ENCODE measurements at regions not wholly inside any gene's neighbourhood (a gene's known extent, or its start where the extent isn't known, plus 50 kb on each side); places are given as distances from the start of the nearest gene placed in this dataset.
"Not testable (repeated sequence)": the region's sequence is repeated elsewhere in the genome, so short reads cannot be mapped to it uniquely, and the experiment has no call there.

DNA sequence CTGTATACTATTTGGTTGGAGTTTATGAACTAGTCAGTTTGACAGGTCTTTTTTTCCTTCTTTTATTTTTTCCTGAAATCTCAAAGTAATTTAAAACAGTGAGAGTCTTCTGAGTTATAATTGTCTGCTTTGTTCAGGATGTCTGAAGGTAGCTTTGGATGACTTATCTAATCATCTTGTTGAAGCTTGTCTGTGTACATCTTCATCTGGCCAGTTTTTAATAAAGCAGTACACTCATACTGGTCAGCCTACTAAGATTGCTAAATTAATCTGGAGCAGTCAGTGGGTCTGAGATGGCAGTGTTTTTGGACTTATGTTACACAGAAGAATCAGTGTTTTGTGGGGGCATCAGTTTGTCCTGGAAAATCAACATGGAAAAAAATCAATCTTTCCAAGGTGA lies 482.4 kb downstream of the CDH10 start:
- intact Hi-C loops (cut with DNase I) = no loop called here
- DNase-seq (no peak), ATAC-seq (no peak)
- H3K4me3 ChIP-seq = no peak overlapping the region
- H3K4me1 ChIP-seq = no peaks in the 10 kb centered on the region
- H3K9me3 ChIP-seq = no peaks in the 10 kb centered on the region
- TF ChIP-seq, protein P1, sequence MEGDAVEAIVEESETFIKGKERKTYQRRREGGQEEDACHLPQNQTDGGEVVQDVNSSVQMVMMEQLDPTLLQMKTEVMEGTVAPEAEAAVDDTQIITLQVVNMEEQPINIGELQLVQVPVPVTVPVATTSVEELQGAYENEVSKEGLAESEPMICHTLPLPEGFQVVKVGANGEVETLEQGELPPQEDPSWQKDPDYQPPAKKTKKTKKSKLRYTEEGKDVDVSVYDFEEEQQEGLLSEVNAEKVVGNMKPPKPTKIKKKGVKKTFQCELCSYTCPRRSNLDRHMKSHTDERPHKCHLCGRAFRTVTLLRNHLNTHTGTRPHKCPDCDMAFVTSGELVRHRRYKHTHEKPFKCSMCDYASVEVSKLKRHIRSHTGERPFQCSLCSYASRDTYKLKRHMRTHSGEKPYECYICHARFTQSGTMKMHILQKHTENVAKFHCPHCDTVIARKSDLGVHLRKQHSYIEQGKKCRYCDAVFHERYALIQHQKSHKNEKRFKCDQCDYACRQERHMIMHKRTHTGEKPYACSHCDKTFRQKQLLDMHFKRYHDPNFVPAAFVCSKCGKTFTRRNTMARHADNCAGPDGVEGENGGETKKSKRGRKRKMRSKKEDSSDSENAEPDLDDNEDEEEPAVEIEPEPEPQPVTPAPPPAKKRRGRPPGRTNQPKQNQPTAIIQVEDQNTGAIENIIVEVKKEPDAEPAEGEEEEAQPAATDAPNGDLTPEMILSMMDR (IDR thresholded peaks at IDR 0.05) = no peak
- H3K27me3 ChIP-seq (ENCODE audit: insufficient read depth in 3 of 3, low read length in 2 of 3) = no peaks in the 10 kb centered on the region
- H3K27ac ChIP-seq = no peak overlapping the region
- H3K36me3 ChIP-seq (ENCODE audit: insufficient read depth in 1 of 2, low read depth in 1 of 2) = no peaks in the 10 kb centered on the region

DNA sequence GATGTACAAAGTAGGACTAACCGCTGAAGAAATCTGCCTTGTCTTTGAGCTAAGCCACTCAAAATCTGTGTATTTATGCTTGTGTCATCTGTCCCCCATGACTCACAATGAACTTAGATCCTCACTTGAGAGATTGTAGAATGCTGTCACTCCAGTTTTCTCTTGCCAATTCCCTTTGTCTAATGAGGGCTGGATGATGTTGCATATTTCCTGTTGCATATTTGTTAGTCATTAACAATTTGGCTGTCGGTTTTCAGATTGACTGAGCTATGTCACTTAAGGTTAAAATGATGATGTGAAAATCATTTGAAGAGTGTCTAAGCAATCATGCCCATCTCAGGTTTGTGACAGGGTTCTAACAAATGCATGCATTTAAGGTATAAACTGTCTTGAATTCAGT lies 481.7 kb downstream of the CDH10 start:
- intact Hi-C loops (cut with DNase I) = no loop called here
- WGBS, 3 donors = 71 to 75% (median 74%) methylated on average over 2 of the region's 2 CpGs

DNA sequence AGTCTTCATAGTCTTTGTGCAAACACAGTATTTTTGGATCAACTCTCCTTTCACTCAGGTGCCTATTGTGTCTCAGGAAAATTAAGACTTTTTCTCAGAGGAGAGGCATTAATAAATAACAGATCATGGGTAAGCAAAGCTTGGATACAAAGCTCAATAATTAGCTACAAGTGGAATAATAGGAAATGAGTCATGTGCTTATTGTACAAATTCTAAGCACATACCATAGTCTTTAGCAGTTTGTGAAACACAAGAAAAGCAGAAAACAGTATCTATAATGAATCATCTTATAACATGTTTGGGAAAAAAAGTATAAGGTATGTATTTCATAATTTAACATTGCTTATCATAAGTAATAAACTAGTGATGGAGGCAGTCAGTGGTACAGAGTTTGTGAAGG lies 477.0 kb downstream of the CDH10 start:
- no peaks in the 10 kb centered on the region for H3K4me1 ChIP-seq
- no peak overlapping the region for H3K4me3 ChIP-seq
- DNase-seq (no peak), ATAC-seq (no peak)
- no peaks in the 10 kb centered on the region for H3K27me3 ChIP-seq (ENCODE audit: insufficient read depth in 3 of 3, low read length in 2 of 3)
- no peaks in the 10 kb centered on the region for H3K36me3 ChIP-seq (ENCODE audit: insufficient read depth in 1 of 2, low read depth in 1 of 2)
- TF ChIP-seq, protein P1 (IDR thresholded peaks at IDR 0.05) = no peak
- H3K27ac ChIP-seq = no peak overlapping the region
- intact Hi-C loops (cut with DNase I) = no loop called here
- no peaks in the 10 kb centered on the region for H3K9me3 ChIP-seq

More for the DNA sequence above, 481.7 kb downstream of the CDH10 start:
- H3K36me3 ChIP-seq (ENCODE audit: insufficient read depth in 1 of 2, low read depth in 1 of 2) = no peaks in the 10 kb centered on the region
- H3K27me3 ChIP-seq (ENCODE audit: insufficient read depth in 3 of 3, low read length in 2 of 3) = no peaks in the 10 kb centered on the region
- no peaks in the 10 kb centered on the region for H3K9me3 ChIP-seq
- TF ChIP-seq, protein P1 (IDR thresholded peaks at IDR 0.05) = no peak
- no peak overlapping the region for H3K4me3 ChIP-seq
- H3K4me1 ChIP-seq = no peaks in the 10 kb centered on the region
- ATAC-seq = no peak
- H3K27ac ChIP-seq = no peak overlapping the region
- no peak for DNase-seq

DNA sequence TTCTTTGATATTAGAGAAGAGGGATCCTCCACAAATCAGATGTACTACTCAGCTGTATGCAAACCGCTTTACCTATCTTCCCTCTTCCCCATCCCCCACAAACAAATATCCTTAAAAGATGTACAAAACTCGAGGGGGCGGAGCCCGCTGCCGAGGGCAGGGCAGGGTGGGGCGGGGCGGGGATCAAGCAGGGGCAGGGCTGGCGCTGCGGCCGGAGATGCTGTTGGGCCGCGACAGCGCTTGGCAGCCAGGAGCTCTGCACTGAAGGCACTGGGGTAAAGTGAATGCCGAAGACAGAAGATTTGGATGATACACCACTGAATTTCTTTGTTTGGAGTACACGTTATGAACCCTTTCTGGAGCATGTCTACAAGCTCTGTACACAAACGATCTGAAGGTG lies 474.8 kb downstream of the CDH10 start:
- intact Hi-C loops (cut with DNase I) = no loop called here

DNA sequence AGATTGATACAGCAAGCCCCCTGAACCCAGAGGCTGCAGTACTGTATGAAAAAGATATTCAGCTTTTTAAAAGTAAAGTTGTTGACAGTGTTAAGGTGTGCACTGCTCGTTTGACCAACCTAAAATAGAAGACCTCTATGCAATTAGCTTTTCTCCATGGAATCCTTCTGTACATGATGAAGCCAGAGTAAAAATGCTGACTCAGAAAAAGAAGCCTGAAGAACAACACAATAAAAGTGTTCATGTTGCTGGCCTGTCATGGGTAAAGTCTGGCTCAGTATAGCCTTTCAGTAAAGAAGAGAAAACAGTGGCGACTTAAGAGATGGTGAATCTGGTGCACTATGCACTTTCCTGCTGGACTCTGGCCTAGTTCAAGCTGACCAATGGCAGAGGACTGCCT lies 473.8 kb downstream of the CDH10 start:
- H3K4me3 ChIP-seq; ATAC-seq; H3K27me3 ChIP-seq (ENCODE audit: insufficient read depth in 3 of 3, low read length in 2 of 3); intact Hi-C loops (cut with DNase I); H3K36me3 ChIP-seq (ENCODE audit: insufficient read depth in 1 of 2, low read depth in 1 of 2); H3K4me1 ChIP-seq; H3K9me3 ChIP-seq; H3K27ac ChIP-seq; DNase-seq: not testable (repeated sequence)
- WGBS, 3 donors = 74 to 80% (median 74%) methylated on average over 2 of the region's 2 CpGs

More for the DNA sequence above, 474.8 kb downstream of the CDH10 start:
- no peak overlapping the region for H3K4me3 ChIP-seq
- no peaks in the 10 kb centered on the region for H3K27me3 ChIP-seq (ENCODE audit: insufficient read depth in 3 of 3, low read length in 2 of 3)
- no peak for DNase-seq
- TF ChIP-seq, protein P1 (IDR thresholded peaks at IDR 0.05) = no peak
- H3K36me3 ChIP-seq (ENCODE audit: insufficient read depth in 1 of 2, low read depth in 1 of 2) = no peaks in the 10 kb centered on the region
- 92 to 94% (median 94%) methylated on average over 16 of the region's 16 CpGs for WGBS, 3 donors
- H3K4me1 ChIP-seq = no peaks in the 10 kb centered on the region
- no peaks in the 10 kb centered on the region for H3K9me3 ChIP-seq
- no peak overlapping the region for H3K27ac ChIP-seq
- ATAC-seq = no peak
